ENCODE measurements at regions not wholly inside any gene's neighbourhood (a gene's known extent, or its start where the extent isn't known, plus 50 kb on each side); places are given as distances from the start of the nearest gene placed in this dataset.

DNA sequence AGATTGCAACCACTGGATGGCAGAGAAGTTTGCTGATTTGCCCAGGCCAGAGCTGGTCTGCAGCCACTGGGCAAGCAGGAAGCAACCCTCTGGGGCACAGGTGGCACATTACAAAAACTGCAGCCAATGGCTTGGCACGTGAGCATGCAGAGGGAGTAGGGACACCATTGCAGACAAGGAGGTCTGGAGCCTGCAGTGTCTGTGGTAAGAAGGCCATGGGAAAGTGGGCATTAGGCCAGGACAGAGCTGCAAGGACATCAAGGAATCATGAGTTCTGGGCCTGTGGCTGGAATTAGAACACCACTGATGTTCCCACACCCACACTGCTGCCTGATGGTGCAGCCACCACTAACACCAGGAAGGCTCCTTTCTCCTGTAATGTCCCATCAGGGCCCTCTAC lies 113.0 kb downstream of the TSEN15 start:
- TF ChIP-seq POLR2A (IDR thresholded peaks at IDR 0.05) (no peak), CTCF (IDR thresholded peaks at IDR 0.05) (no peak), POLR2AphosphoS5 (IDR thresholded peaks at IDR 0.05) (no peak)

Data from suprapubic skin (tissue), 4 donors.